22Rv1 (cell line): ENCODE measurements at regions not wholly inside any gene's neighbourhood (a gene's known extent, or its start where the extent isn't known, plus 50 kb on each side); places are given as distances from the start of the nearest gene placed in this dataset.

Source experiments
- ZFX ChIP-seq: fragments of 450-650 bp; IDR thresholded peaks from 2 replicates; pipeline ENCODE4 v1.6.1; 2017; ENCODE audit warnings: antibody characterized with exemption, borderline replicate concordance
- TF ChIP-seq, protein P1 (sequence below): fragments of 450-650 bp; IDR thresholded peaks from 2 replicates; pipeline ENCODE4 v1.5.1; 2017; ENCODE audit warnings: mild to moderate bottlenecking

DNA sequence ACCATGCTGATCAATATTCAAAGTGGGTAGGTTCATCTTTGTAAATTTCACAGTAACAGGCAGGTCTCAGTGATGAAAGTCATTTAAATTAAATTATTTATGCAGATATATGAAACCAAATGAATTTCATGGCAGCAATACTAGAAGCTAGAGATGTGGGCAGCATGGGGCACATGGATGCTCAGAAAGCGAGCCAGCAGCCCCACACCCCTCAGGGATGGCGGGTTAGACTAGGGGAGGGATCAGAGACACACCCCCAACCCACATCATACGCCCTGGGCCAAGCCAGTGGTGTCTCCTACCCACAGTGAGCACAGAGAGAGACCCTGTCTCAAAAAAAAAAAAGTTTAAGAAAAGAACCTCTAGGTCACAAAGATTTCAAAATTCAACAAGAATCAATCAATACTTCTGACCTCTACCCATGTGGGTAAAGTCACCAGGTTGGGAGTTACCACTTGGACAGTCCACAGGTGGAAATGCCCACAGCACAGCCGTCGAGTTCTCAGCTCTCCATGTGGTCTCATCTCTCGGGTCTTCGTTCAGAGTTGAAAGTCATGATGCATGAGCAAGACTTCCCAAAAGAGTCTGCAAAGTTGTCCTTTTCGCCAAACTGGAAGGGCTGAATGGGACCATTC lies 79.3 kb upstream of the PPP2R2D start:
- TF ChIP-seq, protein P1, sequence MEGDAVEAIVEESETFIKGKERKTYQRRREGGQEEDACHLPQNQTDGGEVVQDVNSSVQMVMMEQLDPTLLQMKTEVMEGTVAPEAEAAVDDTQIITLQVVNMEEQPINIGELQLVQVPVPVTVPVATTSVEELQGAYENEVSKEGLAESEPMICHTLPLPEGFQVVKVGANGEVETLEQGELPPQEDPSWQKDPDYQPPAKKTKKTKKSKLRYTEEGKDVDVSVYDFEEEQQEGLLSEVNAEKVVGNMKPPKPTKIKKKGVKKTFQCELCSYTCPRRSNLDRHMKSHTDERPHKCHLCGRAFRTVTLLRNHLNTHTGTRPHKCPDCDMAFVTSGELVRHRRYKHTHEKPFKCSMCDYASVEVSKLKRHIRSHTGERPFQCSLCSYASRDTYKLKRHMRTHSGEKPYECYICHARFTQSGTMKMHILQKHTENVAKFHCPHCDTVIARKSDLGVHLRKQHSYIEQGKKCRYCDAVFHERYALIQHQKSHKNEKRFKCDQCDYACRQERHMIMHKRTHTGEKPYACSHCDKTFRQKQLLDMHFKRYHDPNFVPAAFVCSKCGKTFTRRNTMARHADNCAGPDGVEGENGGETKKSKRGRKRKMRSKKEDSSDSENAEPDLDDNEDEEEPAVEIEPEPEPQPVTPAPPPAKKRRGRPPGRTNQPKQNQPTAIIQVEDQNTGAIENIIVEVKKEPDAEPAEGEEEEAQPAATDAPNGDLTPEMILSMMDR, result no peak
- TF ChIP-seq ZFX, result no peak
